NCI-H128 (cell line): ENCODE measurements at regions not wholly inside any gene's neighbourhood (a gene's known extent, or its start where the extent isn't known, plus 50 kb on each side); places are given as distances from the start of the nearest gene placed in this dataset.
A peak's percentile ranks its signal among the peaks of the same experiment; 100 is the strongest.

Experiments
- DNase-seq: peaks from one replicate; lab custom pipeline; 2025; ENCODE audit not compliant: unreplicated experiment; lab: John Stamatoyannopoulos, UW

- DNase-seq = no peak
Observed at GRCh38 chr1:90412563-90412962, 304.5 kb downstream of the BARHL2 start.

DNA sequence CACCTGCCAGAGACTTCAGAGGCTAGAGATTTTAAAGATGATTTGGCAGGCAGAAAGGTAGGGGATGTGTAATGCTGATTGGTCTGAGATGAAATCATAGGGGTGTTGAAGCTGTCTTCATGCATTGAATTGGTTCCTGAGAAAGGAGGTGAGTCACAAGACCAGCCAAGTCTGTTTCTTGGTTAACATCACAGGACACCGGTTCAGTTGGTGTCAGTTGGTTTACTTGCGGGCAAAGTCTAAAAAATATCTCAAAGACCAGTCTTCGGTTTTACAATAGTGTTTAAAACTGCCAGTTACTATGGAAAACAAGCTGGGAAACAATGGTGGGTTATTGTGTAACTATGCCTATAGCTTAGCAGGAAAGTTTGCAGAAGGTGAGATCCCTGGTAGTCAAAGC, 305.9 kb downstream of the BARHL2 start:
- DNase-seq = no peak

DNA sequence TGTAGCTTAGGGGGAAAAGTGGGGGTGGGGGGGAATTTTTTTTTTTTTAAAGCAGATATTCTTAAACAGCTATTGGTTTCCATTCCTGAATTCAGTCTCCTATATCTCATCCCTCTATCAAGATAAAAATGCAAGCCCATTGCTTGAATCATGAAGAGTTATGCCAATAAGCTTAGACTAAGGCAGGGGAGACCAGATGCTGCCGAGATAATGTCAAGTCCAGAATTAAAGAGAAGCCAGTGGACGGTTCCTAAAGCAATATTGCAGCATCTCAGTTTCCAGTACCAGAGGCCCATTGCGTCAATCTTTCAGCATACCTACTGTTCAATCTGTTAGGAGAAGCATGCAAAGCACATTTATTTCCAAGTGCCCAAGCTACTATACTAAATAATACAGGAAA, 309.4 kb downstream of the BARHL2 start:
- DNase-seq = no peak

GRCh38 chr1:90405726-90406125, 311.4 kb downstream of the BARHL2 start:
- DNase-seq = no peak

- DNase-seq = no peak
Observed at GRCh38 chr1:90402893-90403849, 313.9 kb downstream of the BARHL2 start.

DNA sequence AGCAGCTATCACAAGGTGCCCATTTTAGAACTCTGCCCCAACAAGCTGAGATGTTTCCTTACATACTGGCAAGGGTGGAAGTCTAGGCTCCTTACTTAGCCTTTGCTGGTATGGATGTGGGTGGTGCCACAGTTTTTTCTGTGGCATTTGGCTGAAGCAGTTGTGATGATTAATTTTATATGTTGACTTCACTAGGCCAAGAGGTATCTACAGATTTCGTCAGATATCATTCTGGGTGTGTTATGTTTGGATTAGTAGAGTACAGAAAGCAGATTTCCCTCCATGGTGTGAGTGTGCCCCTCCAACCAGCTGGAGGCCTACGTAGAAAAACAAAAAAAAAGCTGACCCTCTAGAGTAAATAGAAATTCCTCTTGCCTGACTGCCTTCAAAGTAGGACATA, 317.0 kb downstream of the BARHL2 start:
- no peak for DNase-seq

- no peak for DNase-seq
Observed at GRCh38 chr1:90396917-90397316, 320.2 kb downstream of the BARHL2 start.

DNA sequence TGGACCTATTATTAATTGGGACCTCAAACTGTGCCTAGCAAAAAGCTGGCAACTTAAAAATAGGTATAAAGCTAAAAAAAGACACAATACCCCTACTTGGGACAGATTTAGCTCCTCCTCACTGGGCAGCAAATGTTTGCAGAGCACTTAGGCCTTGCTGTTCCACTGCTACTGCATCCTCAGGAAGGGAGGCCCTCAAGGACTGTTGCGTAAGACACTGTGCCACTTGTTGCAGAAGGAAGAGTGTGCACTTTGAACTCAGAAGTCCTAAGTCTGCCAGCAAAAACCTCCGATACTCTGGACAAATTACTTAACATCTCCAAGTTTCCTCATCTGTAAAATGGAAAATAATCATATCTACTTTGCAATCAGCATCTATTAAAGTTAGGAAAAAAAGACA, 322.9 kb downstream of the BARHL2 start:
- DNase-seq = no peak

GRCh38 chr1:90393025-90393424, 324.1 kb downstream of the BARHL2 start:
- no peak for DNase-seq

DNA sequence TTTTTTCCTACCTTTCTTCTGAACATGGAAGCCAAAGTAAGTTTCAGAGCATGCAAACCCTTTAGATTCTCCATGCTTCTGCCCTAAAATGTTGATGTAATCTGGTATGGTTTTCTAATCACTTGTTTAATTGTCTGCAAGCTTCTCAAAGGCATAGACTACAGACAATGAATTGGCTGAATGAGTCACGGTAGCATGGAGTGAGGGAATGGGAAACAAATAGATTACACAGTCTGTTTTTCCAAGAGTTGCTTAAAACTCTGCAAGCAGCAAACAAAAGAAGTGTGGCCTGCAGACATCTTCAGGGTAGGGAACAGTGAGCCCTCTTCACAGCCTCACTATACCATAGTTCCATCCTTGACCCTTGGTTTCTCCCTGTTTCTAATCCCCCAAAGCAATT, 326.0 kb downstream of the BARHL2 start:
- no peak for DNase-seq

DNA sequence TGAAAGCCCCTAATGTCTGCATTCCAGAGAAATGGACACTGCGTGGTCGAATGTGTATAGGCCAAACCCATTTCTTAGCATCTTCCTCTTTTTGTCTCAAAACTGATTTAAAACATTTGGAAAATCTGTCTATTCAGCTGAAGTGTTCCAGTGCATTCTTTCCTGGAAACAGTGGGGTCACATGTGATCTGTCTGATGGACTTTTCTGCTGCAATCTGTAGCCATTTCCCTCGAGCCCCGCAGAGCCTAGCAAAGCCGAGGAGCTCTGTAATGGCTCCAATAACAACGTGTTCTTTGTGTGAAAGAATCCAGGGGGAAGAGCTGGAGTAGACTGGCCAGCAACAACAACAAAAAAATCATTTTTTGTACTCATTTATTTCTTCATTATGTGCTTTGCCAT, 329.3 kb downstream of the BARHL2 start:
- DNase-seq = no peak

DNA sequence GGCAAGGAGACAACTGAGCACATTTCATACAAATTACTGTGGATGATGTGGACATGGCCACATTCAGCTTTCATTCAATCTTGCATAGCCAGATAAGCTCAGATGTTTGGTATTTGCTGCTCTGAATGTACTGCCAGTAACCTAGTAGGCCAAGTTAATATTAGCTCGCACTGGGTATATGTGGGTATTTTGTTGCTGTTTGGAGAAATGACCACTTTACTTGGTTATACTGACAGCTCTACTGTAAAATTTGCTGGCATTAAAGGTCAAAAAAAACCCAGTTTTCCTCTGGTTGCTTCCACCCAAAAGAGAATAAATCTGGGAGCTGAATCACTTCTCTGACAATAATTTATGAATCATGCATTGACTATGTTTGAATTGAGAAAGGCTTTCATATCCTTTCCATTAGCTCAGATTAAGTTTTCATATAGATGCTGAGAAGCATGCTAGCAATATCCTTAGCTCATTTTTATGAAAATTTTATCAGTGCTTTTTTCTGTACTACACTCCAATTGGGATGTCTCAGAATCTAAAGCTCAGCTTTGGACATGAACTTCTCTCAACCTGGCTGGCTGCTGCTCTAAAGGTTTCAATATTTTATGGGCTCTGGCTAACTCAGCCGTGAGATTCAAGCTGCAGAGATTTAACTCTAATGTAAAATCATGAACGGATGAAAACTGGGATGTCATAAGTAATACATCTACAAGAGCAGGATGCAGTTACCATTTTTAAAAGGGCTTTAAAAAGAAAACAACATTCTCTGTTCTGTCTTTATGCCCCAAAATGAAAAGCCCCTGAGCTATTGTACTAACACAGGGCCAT, 330.0 kb downstream of the BARHL2 start:
- DNase-seq = no peak

DNA sequence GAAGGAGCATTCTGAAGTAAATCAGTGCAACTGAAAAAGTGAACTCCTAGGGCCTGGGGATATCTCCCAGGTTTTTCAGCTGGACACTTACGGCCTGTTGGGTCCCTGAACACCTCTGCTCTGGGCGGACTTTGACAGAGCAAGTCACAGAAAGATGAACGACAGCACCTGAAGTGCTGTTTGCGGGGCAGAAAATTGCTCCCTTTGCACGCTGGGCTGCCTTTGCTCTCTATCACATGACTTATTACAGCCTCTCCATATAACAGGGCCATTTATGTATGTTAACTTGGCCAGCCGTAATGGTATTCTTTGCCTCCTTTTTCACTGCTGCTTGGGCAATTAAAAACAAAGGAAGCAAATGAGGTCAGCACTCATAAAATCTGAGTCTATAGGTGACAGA, 332.9 kb downstream of the BARHL2 start:
- no peak for DNase-seq

- no peak for DNase-seq
Observed at GRCh38 chr1:90382161-90382560, 334.9 kb downstream of the BARHL2 start.

- DNase-seq = no peak
Observed at GRCh38 chr1:90381598-90381997, 335.5 kb downstream of the BARHL2 start.

GRCh38 chr1:90371448-90371813, 345.7 kb downstream of the BARHL2 start:
- no peak for DNase-seq

- DNase-seq = peak; percentile 43
Observed at GRCh38 chr1:90370686-90371447, 346.2 kb downstream of the BARHL2 start.

GRCh38 chr1:90362163-90362562, 354.9 kb downstream of the BARHL2 start:
- no peak for DNase-seq

DNA sequence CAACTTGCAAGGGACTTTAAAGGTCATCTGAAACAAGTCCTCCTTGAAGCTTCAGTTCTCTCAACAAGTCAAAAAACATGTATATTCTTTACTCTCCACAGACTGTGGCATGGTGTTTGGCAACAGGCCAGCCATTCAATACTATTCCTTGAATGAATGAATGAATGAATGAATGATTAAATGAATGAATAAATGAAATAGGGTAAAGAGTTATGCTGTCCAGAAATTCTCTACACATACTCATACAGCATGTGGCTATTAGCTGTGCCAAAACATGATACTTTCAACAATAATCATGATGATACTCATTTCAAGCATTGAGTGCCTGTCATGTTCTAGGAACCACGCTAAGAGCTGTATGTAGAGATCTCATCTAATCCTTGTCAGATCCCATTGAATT, 356.1 kb downstream of the BARHL2 start:
- DNase-seq = no peak

DNA sequence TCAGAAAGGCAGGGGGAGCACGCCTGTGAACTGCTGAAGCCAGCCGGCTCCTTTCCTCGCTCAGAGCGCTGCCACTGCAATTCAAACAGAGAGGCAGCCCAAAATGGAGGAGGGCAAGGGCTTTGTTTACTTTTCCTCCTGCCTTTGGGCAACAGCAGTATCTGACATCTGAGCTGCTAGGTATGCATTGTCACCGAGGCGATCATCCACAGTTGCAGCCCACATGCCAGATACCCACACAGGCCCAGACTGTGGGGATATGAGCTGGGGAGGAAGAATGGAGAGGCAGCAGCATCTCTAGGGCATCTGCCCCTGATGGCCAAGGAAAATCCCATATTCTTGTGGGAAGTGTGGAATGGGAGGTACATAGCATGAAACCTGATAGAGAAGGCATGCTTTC, 357.1 kb downstream of the BARHL2 start:
- DNase-seq = no peak

- no peak for DNase-seq
Observed at GRCh38 chr1:90358448-90358847, 358.7 kb downstream of the BARHL2 start.
